Naive B cell (primary cell): ENCODE measurements at regions not wholly inside any gene's neighbourhood (a gene's known extent, or its start where the extent isn't known, plus 50 kb on each side); places are given as distances from the start of the nearest gene placed in this dataset.
"Not testable (repeated sequence)": the region's sequence is repeated elsewhere in the genome, so short reads cannot be mapped to it uniquely, and the experiment has no call there.

Source experiments
- ATAC-seq, 2 donors: fragments of 150-1000 bp; cut with Tn5 transposase; 2 replicates each; pipeline ENCODE4 v1.10.0; 2021; ENCODE audit warnings: low read depth in 2 of 2, mild to moderate bottlenecking in 2 of 2, moderate library complexity in 2 of 2
- DNase-seq: peaks from one replicate; pipeline ENCODE4 v3.0.0; 2022
- H3K27ac Mint-ChIP-seq, 6 donors: one replicate each; pipeline ENCODE4 v1.8.0; 2020 to 2022; ENCODE audit warnings: mild to moderate bottlenecking in 6 of 6, mixed read lengths in 6 of 6, moderate library complexity in 5 of 6, inconsistent platforms in 2 of 6
- H3K27me3 Mint-ChIP-seq, 3 donors: one replicate each; pipeline ENCODE4 v1.8.0; 2021 to 2022; ENCODE audit warnings: mixed read lengths in 3 of 3, mild to moderate bottlenecking in 1 of 3
- H3K36me3 Mint-ChIP-seq, 2 donors: one replicate each; pipeline ENCODE4 v1.8.0; 2020 to 2022; ENCODE audit warnings: mixed read lengths in 2 of 2, inconsistent platforms in 1 of 2, mild to moderate bottlenecking in 1 of 2
- H3K4me1 Mint-ChIP-seq, 3 donors: one replicate each; pipeline ENCODE4 v1.8.0; 2020 to 2022; ENCODE audit warnings: mixed read lengths in 3 of 3, inconsistent platforms in 1 of 3, mild to moderate bottlenecking in 1 of 3, moderate library complexity in 1 of 3
- H3K4me3 Mint-ChIP-seq, 8 donors: one replicate each; pipeline ENCODE4 v1.8.0; 2020 to 2022; ENCODE audit warnings: mild to moderate bottlenecking in 8 of 8, mixed read lengths in 8 of 8, moderate library complexity in 8 of 8, inconsistent platforms in 2 of 8
- H3K9me3 Mint-ChIP-seq, 7 donors: one replicate each; pipeline ENCODE4 v1.8.0; 2020 to 2022; ENCODE audit warnings: mixed read lengths in 7 of 7, mild to moderate bottlenecking in 5 of 7, inconsistent platforms in 2 of 7, moderate library complexity in 1 of 7

- peak; percentile 98 to 99 for ATAC-seq
- no peaks in the 10 kb centered on the region for H3K27me3 Mint-ChIP-seq
- H3K4me3 Mint-ChIP-seq: peak overlapping the region in 1 of 8 donors; percentile 2
- no peak overlapping the region for H3K27ac Mint-ChIP-seq
- H3K9me3 Mint-ChIP-seq: peaks cover 0 to 9% (median 1%) of the 10 kb centered on the region in 7 donors
- no peaks in the 10 kb centered on the region for H3K36me3 Mint-ChIP-seq
- DNase-seq: peak; percentile 32
- peaks cover 4 to 7% (median 6%) of the 10 kb centered on the region in 3 donors for H3K4me1 Mint-ChIP-seq
These were observed 62.5 kb upstream of the GBE1 start for GRCh38 chr3:81823882-81824395.

- H3K9me3 Mint-ChIP-seq: peaks cover 0 to 10% (median 1%) of the 10 kb centered on the region in 7 donors
- H3K27ac Mint-ChIP-seq: no peak overlapping the region
- no peaks in the 10 kb centered on the region for H3K36me3 Mint-ChIP-seq
- DNase-seq (no peak), ATAC-seq (no peak)
- H3K4me1 Mint-ChIP-seq: peaks cover 4 to 7% (median 6%) of the 10 kb centered on the region in 3 donors
- no peak overlapping the region for H3K4me3 Mint-ChIP-seq
- H3K27me3 Mint-ChIP-seq: no peaks in the 10 kb centered on the region
These were observed 61.6 kb upstream of the GBE1 start for GRCh38 chr3:81823086-81823485.

- H3K36me3 Mint-ChIP-seq: no peaks in the 10 kb centered on the region
- H3K27me3 Mint-ChIP-seq: no peaks in the 10 kb centered on the region
- H3K27ac Mint-ChIP-seq: no peak overlapping the region
- H3K4me1 Mint-ChIP-seq: no peaks in the 10 kb centered on the region
- no peak overlapping the region for H3K4me3 Mint-ChIP-seq
- DNase-seq: no peak
- ATAC-seq: no peak
- peaks cover 0 to 10% (median 2%) of the 10 kb centered on the region in 7 donors for H3K9me3 Mint-ChIP-seq
These were observed 55.2 kb upstream of the GBE1 start for GRCh38 chr3:81816473-81817250.

GRCh38 chr3:81812098-81812497, 50.7 kb upstream of the GBE1 start:
- not testable (repeated sequence) for H3K36me3 Mint-ChIP-seq, H3K9me3 Mint-ChIP-seq, DNase-seq, H3K27me3 Mint-ChIP-seq, ATAC-seq, H3K27ac Mint-ChIP-seq, H3K4me1 Mint-ChIP-seq, H3K4me3 Mint-ChIP-seq
